Breast epithelium (tissue), 3 donors: ENCODE measurements at regions not wholly inside any gene's neighbourhood (a gene's known extent, or its start where the extent isn't known, plus 50 kb on each side); places are given as distances from the start of the nearest gene placed in this dataset.

Experiments
- CTCF ChIP-seq, 3 donors: fragments of 450-650 bp; IDR thresholded peaks; one replicate each; pipeline ENCODE4 v1.5.1; 2016 to 2017; ENCODE audit warnings: antibody characterized with exemption in 3 of 3, mild to moderate bottlenecking in 3 of 3, moderate library complexity in 3 of 3
- POLR2AphosphoS5 ChIP-seq, 3 donors: sonication (generic); formaldehyde crosslinking; IDR thresholded peaks; one replicate each; pipeline ENCODE4 v1.6.1; 2017; ENCODE audit warnings: antibody characterized with exemption in 3 of 3

GRCh38 chr16:79672524-79672923 lies 72.0 kb upstream of the MAF start:
- TF ChIP-seq CTCF (IDR thresholded peaks at IDR 0.05) (no peak), POLR2AphosphoS5 (IDR thresholded peaks at IDR 0.05) (no peak)
